IPS-15b (cell line): ENCODE measurements at regions not wholly inside any gene's neighbourhood (a gene's known extent, or its start where the extent isn't known, plus 50 kb on each side); places are given as distances from the start of the nearest gene placed in this dataset.
"Not testable (repeated sequence)": the region's sequence is repeated elsewhere in the genome, so short reads cannot be mapped to it uniquely, and the experiment has no call there.

Source experiments
- H3K27me3 ChIP-seq: one replicate; pipeline ENCODE4 v1.6.1; 2013; ENCODE audit warnings: low read length; ENCODE audit not compliant: control insufficient read depth, insufficient read depth
- H3K36me3 ChIP-seq: one replicate; pipeline ENCODE4 v1.6.1; 2013; ENCODE audit warnings: low read length; ENCODE audit not compliant: control insufficient read depth, insufficient read depth
- H3K4me1 ChIP-seq: one replicate; pipeline ENCODE4 v1.6.1; 2013; ENCODE audit warnings: mild to moderate bottlenecking, low read length; ENCODE audit not compliant: control insufficient read depth, insufficient read depth
- H3K4me3 ChIP-seq: one replicate; pipeline ENCODE4 v1.5.1; 2013; ENCODE audit warnings: low read depth, low read length
- H3K9ac ChIP-seq: one replicate; pipeline ENCODE4 v1.6.1; 2013; ENCODE audit warnings: low read depth, mild to moderate bottlenecking, low read length
- H3K9me3 ChIP-seq: one replicate; pipeline ENCODE4 v1.6.1; 2013; ENCODE audit warnings: mild to moderate bottlenecking, low read length; ENCODE audit not compliant: control insufficient read depth, insufficient read depth

GRCh38 chr18:9003406-9004100 lies 98.9 kb upstream of the NDUFV2 start:
- no peaks in the 10 kb centered on the region for H3K27me3 ChIP-seq
- no peaks in the 10 kb centered on the region for H3K36me3 ChIP-seq
- no peak overlapping the region for H3K9ac ChIP-seq
- H3K9me3 ChIP-seq: no peaks in the 10 kb centered on the region
- H3K4me1 ChIP-seq: no peaks in the 10 kb centered on the region
- no peak overlapping the region for H3K4me3 ChIP-seq

GRCh38 chr18:9004308-9004707 lies 98.2 kb upstream of the NDUFV2 start:
- not testable (repeated sequence) for H3K9me3 ChIP-seq, H3K27me3 ChIP-seq, H3K9ac ChIP-seq, H3K4me3 ChIP-seq, H3K4me1 ChIP-seq, H3K36me3 ChIP-seq

GRCh38 chr18:9007700-9008099 lies 94.8 kb upstream of the NDUFV2 start:
- H3K4me3 ChIP-seq, H3K9me3 ChIP-seq: not testable (repeated sequence)

GRCh38 chr18:9008200-9008708 lies 94.2 kb upstream of the NDUFV2 start:
- Histone ChIP-seq H3K9ac (no peak overlapping the region), H3K27me3 (no peaks in the 10 kb centered on the region), H3K36me3 (no peaks in the 10 kb centered on the region), H3K4me3 (no peak overlapping the region), H3K9me3 (no peaks in the 10 kb centered on the region), H3K4me1 (no peaks in the 10 kb centered on the region)

More at GRCh38 chr18:9007700-9008099, 94.8 kb upstream of the NDUFV2 start:
- H3K9ac ChIP-seq, H3K27me3 ChIP-seq, H3K36me3 ChIP-seq, H3K4me1 ChIP-seq: not testable (repeated sequence)

- Histone ChIP-seq H3K9me3 (no peaks in the 10 kb centered on the region), H3K4me3 (no peak overlapping the region), H3K36me3 (no peaks in the 10 kb centered on the region), H3K27me3 (no peaks in the 10 kb centered on the region), H3K4me1 (no peaks in the 10 kb centered on the region), H3K9ac (no peak overlapping the region)
Observed at GRCh38 chr18:9008709-9009635, 93.5 kb upstream of the NDUFV2 start.

- no peak overlapping the region for H3K9ac ChIP-seq
- H3K4me3 ChIP-seq: no peak overlapping the region
- no peaks in the 10 kb centered on the region for H3K4me1 ChIP-seq
- no peaks in the 10 kb centered on the region for H3K9me3 ChIP-seq
- H3K27me3 ChIP-seq: no peaks in the 10 kb centered on the region
- H3K36me3 ChIP-seq: no peaks in the 10 kb centered on the region
Observed at GRCh38 chr18:9009703-9010488, 92.6 kb upstream of the NDUFV2 start.

DNA sequence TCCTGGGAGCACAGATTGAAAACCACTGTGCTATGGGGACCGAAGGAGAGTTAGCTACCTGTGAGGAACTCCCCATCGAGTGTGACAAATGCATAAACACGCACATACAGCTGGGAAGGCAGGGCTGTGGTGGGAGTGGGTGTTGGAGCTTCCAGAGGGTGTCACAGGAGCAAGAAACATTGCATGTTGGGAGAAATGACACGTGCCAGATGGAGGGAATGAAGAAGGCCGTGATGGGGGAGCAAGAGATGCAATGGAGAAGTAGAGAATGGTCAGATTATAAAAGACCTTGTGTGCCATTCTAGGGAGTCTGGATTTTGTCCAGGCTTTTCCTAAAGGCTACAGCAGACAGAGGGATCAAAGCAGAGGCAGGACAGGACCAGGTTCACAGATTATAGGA lies 91.1 kb upstream of the NDUFV2 start:
- Histone ChIP-seq H3K4me1 (no peaks in the 10 kb centered on the region), H3K9me3 (no peaks in the 10 kb centered on the region), H3K9ac (no peak overlapping the region), H3K36me3 (no peaks in the 10 kb centered on the region), H3K4me3 (no peak overlapping the region), H3K27me3 (no peaks in the 10 kb centered on the region)

- Histone ChIP-seq H3K9ac (no peak overlapping the region), H3K4me1 (peaks cover 10% of the 10 kb centered on the region), H3K27me3 (no peaks in the 10 kb centered on the region), H3K4me3 (no peak overlapping the region), H3K9me3 (no peaks in the 10 kb centered on the region), H3K36me3 (no peaks in the 10 kb centered on the region)
Observed at GRCh38 chr18:9013926-9014373, 88.5 kb upstream of the NDUFV2 start.

DNA sequence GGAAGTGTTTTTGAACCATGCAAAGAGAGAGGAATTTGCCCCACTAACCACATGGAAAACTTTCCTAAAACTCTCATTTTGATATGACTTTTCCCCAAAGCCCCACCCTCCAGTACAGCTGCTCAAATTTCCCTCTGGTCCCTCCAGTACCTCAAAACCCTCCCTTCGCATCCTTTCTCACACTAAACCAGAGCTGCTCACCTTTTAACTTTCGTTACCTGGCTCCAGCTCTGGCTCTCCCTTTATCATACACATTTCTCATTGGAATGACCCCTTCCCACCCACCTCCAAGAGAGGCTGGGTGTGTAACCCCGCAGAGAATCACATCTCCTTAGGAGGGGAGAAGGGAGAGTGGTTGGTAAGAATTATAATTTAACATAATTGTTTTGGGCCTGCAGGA lies 86.8 kb upstream of the NDUFV2 start:
- Histone ChIP-seq H3K4me1 (peaks cover 10% of the 10 kb centered on the region), H3K4me3 (no peak overlapping the region), H3K9ac (no peak overlapping the region), H3K9me3 (no peaks in the 10 kb centered on the region), H3K36me3 (no peaks in the 10 kb centered on the region), H3K27me3 (no peaks in the 10 kb centered on the region)

DNA sequence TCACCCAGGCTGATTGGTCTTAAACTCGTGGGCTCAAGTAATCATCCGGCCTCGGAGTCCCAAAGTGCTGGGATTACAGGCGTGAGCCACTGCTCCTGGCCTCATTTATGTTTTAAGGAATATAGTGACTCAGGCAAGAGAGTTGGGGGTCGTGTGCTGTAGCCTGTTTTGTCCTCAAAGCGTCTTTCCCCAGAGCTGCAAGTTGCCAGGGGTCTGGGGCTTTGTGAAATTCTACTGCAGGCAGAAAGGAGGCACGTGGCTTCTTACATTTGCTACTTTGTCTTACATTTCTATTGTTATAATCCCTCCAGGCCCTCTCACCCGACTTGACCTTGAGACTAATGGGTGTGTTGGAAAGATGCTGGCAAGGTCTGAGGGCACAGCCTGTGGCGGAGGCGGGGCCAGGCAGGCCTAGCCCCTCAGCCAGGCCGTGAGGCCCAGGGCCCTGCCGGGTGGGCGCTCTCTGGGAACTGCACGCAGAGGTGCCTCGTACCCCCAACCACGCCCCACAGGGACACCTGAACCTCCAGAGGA lies 85.8 kb upstream of the NDUFV2 start:
- no peaks in the 10 kb centered on the region for H3K27me3 ChIP-seq
- H3K9ac ChIP-seq: no peak overlapping the region
- H3K36me3 ChIP-seq: no peaks in the 10 kb centered on the region
- peaks cover 10% of the 10 kb centered on the region for H3K4me1 ChIP-seq
- H3K9me3 ChIP-seq: no peaks in the 10 kb centered on the region
- no peak overlapping the region for H3K4me3 ChIP-seq

DNA sequence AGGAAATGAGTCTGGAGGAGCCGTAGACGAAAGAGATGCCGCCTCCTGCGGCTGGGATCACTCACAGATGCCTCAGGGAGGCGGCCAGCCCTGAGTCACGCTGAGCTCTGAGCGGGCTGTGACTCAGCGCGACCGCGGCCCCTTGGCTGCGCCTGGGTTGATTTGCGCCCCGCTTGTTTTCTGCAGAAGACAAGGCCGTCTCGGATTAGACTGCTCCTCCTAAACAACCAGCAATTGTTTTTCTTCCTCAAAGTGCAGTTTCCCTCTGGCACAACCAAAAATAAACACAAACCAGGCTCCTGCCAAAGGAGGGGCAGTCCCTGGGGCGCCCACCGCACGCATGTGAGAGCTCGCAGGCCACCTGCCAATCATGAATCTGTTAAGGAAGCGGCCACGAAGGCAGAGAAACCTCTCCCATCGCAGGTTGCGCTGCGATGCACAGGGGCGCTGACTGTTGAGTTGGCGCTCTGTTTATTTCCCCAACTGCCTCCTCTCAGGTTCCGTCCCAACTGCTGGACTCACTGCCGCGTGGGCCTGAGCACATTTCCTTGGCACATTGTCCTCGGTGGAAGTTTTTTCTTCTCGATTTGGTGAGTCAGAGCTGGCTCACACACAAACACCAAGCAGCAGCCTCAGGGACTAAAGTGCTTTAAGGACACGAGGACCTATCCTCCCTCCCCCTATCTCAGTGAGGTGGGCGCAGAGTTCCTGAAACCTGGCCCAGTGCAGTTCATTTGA lies 85.2 kb upstream of the NDUFV2 start:
- Histone ChIP-seq H3K27me3 (no peaks in the 10 kb centered on the region), H3K4me3 (peak overlapping the region; percentile 8), H3K4me1 (peaks cover 10% of the 10 kb centered on the region), H3K9ac (peak overlapping the region; percentile 60), H3K9me3 (no peaks in the 10 kb centered on the region), H3K36me3 (no peaks in the 10 kb centered on the region)
